MM.1S (cell line): ENCODE measurements at regions not wholly inside any gene's neighbourhood (a gene's known extent, or its start where the extent isn't known, plus 50 kb on each side); places are given as distances from the start of the nearest gene placed in this dataset.

Source experiments
- CTCF ChIP-seq: fragments of 300-600 bp; sonication (generic); IDR thresholded peaks from 2 replicates; pipeline ENCODE4 v1.5.1; 2016; ENCODE audit warnings: antibody characterized with exemption, low read length, mixed read lengths
- EZH2 ChIP-seq: fragments of 300-600 bp; sonication (generic); optimal IDR thresholded peaks from 2 replicates; pipeline ENCODE3; 2017; ENCODE audit warnings: low read depth, mild to moderate bottlenecking, antibody characterized with exemption, low read length, mixed read lengths
- EZH2phosphoT487 ChIP-seq: fragments of 300-600 bp; sonication (generic); IDR thresholded peaks from 2 replicates; pipeline ENCODE4 v1.6.1; 2018; ENCODE audit warnings: antibody characterized with exemption, low read length

- TF ChIP-seq CTCF (no peak), EZH2phosphoT487 (no peak), EZH2 (no peak)
Observed at GRCh38 chr13:110993788-110994187, 78.9 kb upstream of the ANKRD10 start.
